Neural cell (in vitro differentiated cells): ENCODE measurements at regions not wholly inside any gene's neighbourhood (a gene's known extent, or its start where the extent isn't known, plus 50 kb on each side); places are given as distances from the start of the nearest gene placed in this dataset.

Source experiments
- EZH2 ChIP-seq: fragments of 200-600, 300-800 bp; shearing (Covaris generic), sonication (generic); IDR thresholded peaks from 2 replicates; pipeline ENCODE4 v1.6.1; 2014; ENCODE audit warnings: antibody characterized with exemption, low read length, borderline replicate concordance, mild to moderate bottlenecking; ENCODE audit not compliant: insufficient read depth, poor library complexity, severe bottlenecking
- POLR2AphosphoS5 ChIP-seq: IDR thresholded peaks from 2 replicates; pipeline ENCODE4 v1.6.1; 2012
- TAF1 ChIP-seq: IDR thresholded peaks from 2 replicates; pipeline ENCODE4 v1.6.1; 2012; ENCODE audit warnings: low read depth
- TF ChIP-seq, protein P1 (sequence below): fragments of 450-650 bp; IDR thresholded peaks from 2 replicates; pipeline ENCODE4 v1.5.1; 2014; ENCODE audit warnings: antibody characterized with exemption, mild to moderate bottlenecking, moderate library complexity; ENCODE audit not compliant: poor library complexity, severe bottlenecking

DNA sequence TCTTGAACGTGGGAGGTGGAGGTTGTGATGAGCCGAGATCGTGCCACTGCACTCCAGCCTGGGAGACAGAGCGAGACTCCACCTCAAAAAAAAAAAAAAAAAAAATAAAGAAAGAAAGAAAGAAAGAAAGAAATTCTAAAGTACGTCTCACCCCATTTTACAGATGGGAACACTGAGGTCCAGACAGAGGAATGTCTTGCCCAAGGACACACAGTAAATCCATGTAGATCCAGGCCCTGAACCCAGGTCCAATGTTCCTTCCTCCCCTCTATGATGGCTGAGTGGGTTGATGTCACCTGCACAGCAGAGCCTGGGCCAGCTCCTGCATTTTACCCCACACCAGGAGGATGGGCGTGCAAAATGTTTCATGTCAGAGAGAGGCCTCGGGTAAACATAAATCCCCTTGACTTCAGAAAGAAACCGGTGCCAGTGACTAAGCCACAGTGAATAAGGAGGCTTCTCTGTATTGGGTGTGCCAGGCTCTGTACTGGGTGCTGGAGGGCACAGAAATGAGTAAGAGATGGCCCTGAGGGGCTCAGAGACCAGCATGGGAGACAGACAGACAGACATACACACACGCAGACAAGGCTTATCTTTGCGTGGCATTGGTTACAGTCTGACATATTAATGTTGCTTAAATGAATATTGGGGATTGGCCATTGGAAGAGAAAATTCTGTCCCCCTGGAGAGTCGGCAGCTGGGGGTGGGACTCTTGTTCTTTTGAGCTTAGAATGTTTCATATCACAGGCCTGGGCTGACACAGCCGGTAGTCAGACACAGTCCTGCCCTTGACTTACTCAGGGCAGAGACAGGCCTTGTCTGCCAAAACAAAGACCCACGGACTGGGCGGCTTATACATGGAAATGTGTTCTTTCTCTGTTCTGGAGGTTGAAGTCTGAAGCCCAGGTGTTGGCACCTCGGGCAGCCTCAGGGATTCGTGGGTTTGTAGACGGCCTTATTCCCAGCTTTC lies 105.4 kb downstream of the MIAT start:
- TF ChIP-seq, protein P1, sequence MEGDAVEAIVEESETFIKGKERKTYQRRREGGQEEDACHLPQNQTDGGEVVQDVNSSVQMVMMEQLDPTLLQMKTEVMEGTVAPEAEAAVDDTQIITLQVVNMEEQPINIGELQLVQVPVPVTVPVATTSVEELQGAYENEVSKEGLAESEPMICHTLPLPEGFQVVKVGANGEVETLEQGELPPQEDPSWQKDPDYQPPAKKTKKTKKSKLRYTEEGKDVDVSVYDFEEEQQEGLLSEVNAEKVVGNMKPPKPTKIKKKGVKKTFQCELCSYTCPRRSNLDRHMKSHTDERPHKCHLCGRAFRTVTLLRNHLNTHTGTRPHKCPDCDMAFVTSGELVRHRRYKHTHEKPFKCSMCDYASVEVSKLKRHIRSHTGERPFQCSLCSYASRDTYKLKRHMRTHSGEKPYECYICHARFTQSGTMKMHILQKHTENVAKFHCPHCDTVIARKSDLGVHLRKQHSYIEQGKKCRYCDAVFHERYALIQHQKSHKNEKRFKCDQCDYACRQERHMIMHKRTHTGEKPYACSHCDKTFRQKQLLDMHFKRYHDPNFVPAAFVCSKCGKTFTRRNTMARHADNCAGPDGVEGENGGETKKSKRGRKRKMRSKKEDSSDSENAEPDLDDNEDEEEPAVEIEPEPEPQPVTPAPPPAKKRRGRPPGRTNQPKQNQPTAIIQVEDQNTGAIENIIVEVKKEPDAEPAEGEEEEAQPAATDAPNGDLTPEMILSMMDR, result no peak
- TF ChIP-seq EZH2, result no peak
- TF ChIP-seq TAF1, result no peak
- no peak for TF ChIP-seq POLR2AphosphoS5
